Right lobe of liver (tissue), 6 donors: ENCODE measurements at regions not wholly inside any gene's neighbourhood (a gene's known extent, or its start where the extent isn't known, plus 50 kb on each side); places are given as distances from the start of the nearest gene placed in this dataset.

Source experiments
- ATAC-seq, 4 donors: fragments of 200-7000 bp; cut with Tn5 transposase; one replicate each; pipeline ENCODE4 v1.9.1; 2020; ENCODE audit warnings: mild to moderate bottlenecking in 4 of 4, moderate library complexity in 4 of 4
- DNase-seq, 3 donors: peaks; one replicate each; pipeline ENCODE4 v3.0.0-alpha.2; 2020
- H3K27ac ChIP-seq, 3 donors: fragments of 200-600 bp; one replicate each; pipeline ENCODE4 v1.8.0; 2022
- H3K27me3 ChIP-seq, 2 donors: fragments of 200-600 bp; one replicate each; pipeline ENCODE4 v1.8.0; 2022
- H3K36me3 ChIP-seq, 4 donors: fragments of 200-600 bp; sonication (generic) in 1 of 4; one replicate each; pipeline versions ENCODE4 v1.5.1 to v1.8.0; 2017 to 2022; ENCODE audit warnings: control low read depth in 1 of 4
- H3K4me1 ChIP-seq, 4 donors: fragments of 200-600 bp; sonication (generic) in 1 of 4; one replicate each; pipeline versions ENCODE4 v1.5.1 to v1.8.0; 2017 to 2022; ENCODE audit warnings: control low read depth in 1 of 4
- H3K4me3 ChIP-seq, 3 donors: fragments of 200-600 bp; one replicate each; pipeline ENCODE4 v1.8.0; 2022
- H3K9me3 ChIP-seq, 4 donors: fragments of 200-600 bp; sonication (generic) in 1 of 4; one replicate each; pipeline versions ENCODE4 v1.5.1 to v1.8.0; 2017 to 2022; ENCODE audit warnings: control low read depth in 1 of 4
- CTCF ChIP-seq, 4 donors: fragments of 200-600 bp in 3 of 4; fragments of 450-650 bp in 1 of 4; IDR thresholded peaks; one replicate each; pipeline versions ENCODE4 v1.5.1 to v1.8.0; 2016 to 2022; ENCODE audit warnings: antibody characterized with exemption in 4 of 4, mild to moderate bottlenecking in 2 of 4
- POLR2A ChIP-seq: fragments of 450-650 bp; IDR thresholded peaks from one replicate; pipeline ENCODE4 v1.6.1; 2017; ENCODE audit warnings: antibody characterized with exemption, mild to moderate bottlenecking
- WGBS: methylation state at CpG from one replicate; pipeline ENCODE4 v1.1.6; 2018; ENCODE audit warnings: low coverage, low lambda C conversion rate; ENCODE audit not compliant: insufficient coverage; ENCODE audit errors: missing lambda C conversion rate; 5-methylcytosine and 5-hydroxymethylcytosine counted together
- intact Hi-C, 2 donors: fragments of 100-400 bp; cut with DNase I; formaldehyde crosslinking; loops; one replicate each; pipeline versions ENCODE4 v1.11.2 to v1.14.1; 2022
- donor health status: DM: no; HTN: yes; CAD: no.
- donor health status: DM: no; HTN: no; CAD: no.
- donor health status: DM: no; HTN: no; CAD: no.
- donor health status: DM: no; HTN: yes; CAD: no.
- donor health status: DM: no; HTN: yes; CAD: no.

- no peak for TF ChIP-seq CTCF (IDR thresholded peaks at IDR 0.05)
- TF ChIP-seq POLR2A, result no peak
- intact Hi-C loops, result no loop called here
- DNase-seq, result no peak
- Histone ChIP-seq H3K27ac (no peak overlapping the region), H3K36me3 (no peaks in the 10 kb centered on the region), H3K9me3 (no peaks in the 10 kb centered on the region), H3K4me3 (no peak overlapping the region), H3K4me1 (no peaks in the 10 kb centered on the region), H3K27me3 (no peaks in the 10 kb centered on the region)
- no peak for ATAC-seq
- 88% methylated on average over 2 of the region's 2 CpGs for WGBS
Measured at GRCh38 chr18:55999641-56000040, 411.6 kb upstream of the TCF4 start.

DNA sequence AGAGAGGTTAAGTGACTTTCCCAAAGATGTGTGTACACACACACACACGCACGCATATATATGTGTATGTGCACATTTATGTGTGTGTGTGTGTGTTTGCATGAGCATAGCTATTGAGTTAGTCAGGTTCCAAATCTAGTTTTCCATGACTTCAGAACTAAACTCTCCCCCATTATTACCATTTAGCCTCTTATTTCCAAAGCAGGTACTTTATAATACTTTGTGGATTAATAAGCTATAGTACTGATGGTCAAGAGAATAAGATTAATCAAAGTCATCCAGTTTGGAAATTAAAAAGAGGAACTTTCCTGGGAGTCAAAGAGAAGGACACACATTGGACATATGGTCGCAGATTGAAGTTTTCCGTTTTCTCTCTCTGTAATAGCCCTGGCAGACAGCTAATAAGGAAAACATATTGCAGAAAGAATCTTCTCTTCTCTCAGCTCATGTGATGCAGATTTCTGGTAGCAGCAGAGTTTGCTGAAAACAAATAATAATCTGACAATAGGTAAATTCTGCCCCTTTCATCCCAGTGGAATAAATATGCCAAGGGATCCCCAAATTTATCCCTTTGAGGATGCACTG lies 410.9 kb upstream of the TCF4 start:
- Histone ChIP-seq H3K9me3 (no peaks in the 10 kb centered on the region), H3K27ac (no peak overlapping the region), H3K4me3 (no peak overlapping the region), H3K36me3 (no peaks in the 10 kb centered on the region), H3K27me3 (no peaks in the 10 kb centered on the region), H3K4me1 (no peaks in the 10 kb centered on the region)
- ATAC-seq, result no peak
- DNase-seq, result no peak
- intact Hi-C loops, result no loop called here
- WGBS, result 91% methylated on average over 4 of the region's 4 CpGs
- TF ChIP-seq POLR2A (no peak), CTCF (IDR thresholded peaks at IDR 0.05) (no peak)

DNA sequence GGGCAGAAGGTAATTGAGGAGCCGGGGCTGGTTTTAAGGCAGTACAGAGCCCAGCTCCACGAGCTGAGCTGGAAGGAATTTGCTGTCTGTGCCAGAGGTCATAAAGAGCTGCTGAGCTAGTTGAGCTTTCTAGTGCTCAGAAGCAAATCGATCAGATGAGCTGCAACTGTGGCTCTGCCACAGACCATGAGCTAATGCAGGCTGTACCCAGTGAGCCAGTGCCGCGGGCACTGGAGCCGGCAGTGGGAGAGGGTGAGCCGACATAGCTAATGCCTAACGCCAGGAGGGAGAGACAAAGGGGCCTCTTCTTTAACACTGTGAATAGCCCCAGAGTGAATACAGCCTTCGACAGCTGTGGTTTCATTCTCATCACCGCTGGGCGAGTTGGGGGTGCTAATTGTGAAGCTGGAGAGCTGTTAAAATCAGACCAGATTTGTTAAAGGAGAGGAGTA lies 410.1 kb upstream of the TCF4 start:
- intact Hi-C loops, result no loop called here
- ATAC-seq, result peak; percentile 24 to 95 (median 52)
- Histone ChIP-seq H3K27me3 (no peaks in the 10 kb centered on the region), H3K4me3 (no peak overlapping the region), H3K27ac (no peak overlapping the region), H3K9me3 (no peaks in the 10 kb centered on the region), H3K4me1 (no peaks in the 10 kb centered on the region), H3K36me3 (no peaks in the 10 kb centered on the region)
- DNase-seq, result no peak
- WGBS, result 46% methylated on average over 7 of the region's 11 CpGs
- TF ChIP-seq POLR2A (no peak), CTCF (IDR thresholded peaks at IDR 0.05) (no peak)

GRCh38 chr18:55997151-55997561 lies 409.2 kb upstream of the TCF4 start:
- TF ChIP-seq CTCF (IDR thresholded peaks at IDR 0.05) (no peak), POLR2A (no peak)
- Histone ChIP-seq H3K9me3 (no peaks in the 10 kb centered on the region), H3K4me3 (no peak overlapping the region), H3K4me1 (no peaks in the 10 kb centered on the region), H3K27me3 (no peaks in the 10 kb centered on the region), H3K36me3 (no peaks in the 10 kb centered on the region), H3K27ac (no peak overlapping the region)
- ATAC-seq, result peak in 2 of 4 donors; percentile 25 to 26
- intact Hi-C loops, result no loop called here
- 52% methylated on average over 6 of the region's 6 CpGs for WGBS
- no peak for DNase-seq

GRCh38 chr18:55996717-55997116 lies 408.7 kb upstream of the TCF4 start:
- no peaks in the 10 kb centered on the region for H3K9me3 ChIP-seq
- H3K27me3 ChIP-seq, result no peaks in the 10 kb centered on the region
- intact Hi-C loops, result no loop called here
- ATAC-seq (no peak), DNase-seq (no peak)
- no peak for TF ChIP-seq CTCF (IDR thresholded peaks at IDR 0.05)
- no peak for TF ChIP-seq POLR2A
- H3K4me3 ChIP-seq, result no peak overlapping the region
- no peak overlapping the region for H3K27ac ChIP-seq
- H3K36me3 ChIP-seq, result no peaks in the 10 kb centered on the region
- 76% methylated on average over 4 of the region's 5 CpGs for WGBS
- H3K4me1 ChIP-seq, result no peaks in the 10 kb centered on the region
